ENCODE measurements at regions not wholly inside any gene's neighbourhood (a gene's known extent, or its start where the extent isn't known, plus 50 kb on each side); places are given as distances from the start of the nearest gene placed in this dataset.

DNA sequence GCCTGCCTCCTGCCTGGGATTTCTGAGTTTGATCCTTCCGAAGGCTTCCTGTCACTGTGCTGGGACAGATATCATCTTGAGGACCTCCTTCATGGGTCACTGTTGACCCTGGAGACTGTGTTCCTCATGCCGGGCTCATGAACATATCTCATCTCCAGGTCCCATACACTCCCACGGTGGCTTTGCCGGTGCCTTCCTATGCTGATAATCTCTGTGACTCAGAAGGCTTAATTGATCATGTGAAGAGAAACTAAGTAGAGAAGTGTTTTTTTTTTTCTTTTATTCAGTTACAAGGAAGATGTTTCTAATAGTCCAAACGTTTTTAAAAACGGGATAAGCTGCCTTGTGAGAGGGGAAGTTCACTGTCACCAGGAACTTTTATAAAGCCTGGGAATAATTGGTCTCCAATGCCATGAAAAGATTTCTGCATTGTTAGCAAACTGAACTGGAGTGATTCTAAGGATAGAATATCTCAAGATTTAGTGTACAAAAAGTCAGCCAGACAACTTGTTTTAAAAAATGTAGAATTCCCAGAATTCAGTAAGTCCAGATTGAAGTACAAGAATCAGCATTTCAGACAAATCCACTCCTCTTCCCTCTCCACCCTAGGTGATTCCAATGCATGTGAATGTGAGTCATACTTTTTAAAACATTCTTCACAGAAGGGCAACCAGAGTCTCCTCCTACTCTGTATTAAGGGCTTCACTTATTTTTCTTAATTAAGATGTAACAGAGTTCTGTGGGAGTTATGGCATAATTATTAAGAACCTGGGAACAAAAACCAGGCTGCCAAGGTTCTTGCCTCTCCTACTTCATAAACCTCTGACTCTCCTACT is 139.8 kb upstream of the LGR5 start:
- TF ChIP-seq, protein P1, sequence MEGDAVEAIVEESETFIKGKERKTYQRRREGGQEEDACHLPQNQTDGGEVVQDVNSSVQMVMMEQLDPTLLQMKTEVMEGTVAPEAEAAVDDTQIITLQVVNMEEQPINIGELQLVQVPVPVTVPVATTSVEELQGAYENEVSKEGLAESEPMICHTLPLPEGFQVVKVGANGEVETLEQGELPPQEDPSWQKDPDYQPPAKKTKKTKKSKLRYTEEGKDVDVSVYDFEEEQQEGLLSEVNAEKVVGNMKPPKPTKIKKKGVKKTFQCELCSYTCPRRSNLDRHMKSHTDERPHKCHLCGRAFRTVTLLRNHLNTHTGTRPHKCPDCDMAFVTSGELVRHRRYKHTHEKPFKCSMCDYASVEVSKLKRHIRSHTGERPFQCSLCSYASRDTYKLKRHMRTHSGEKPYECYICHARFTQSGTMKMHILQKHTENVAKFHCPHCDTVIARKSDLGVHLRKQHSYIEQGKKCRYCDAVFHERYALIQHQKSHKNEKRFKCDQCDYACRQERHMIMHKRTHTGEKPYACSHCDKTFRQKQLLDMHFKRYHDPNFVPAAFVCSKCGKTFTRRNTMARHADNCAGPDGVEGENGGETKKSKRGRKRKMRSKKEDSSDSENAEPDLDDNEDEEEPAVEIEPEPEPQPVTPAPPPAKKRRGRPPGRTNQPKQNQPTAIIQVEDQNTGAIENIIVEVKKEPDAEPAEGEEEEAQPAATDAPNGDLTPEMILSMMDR (IDR thresholded peaks at IDR 0.05): no peak
- no peak for TF ChIP-seq POLR2A (IDR thresholded peaks at IDR 0.05)
